H9 (cell line): ENCODE measurements at regions not wholly inside any gene's neighbourhood (a gene's known extent, or its start where the extent isn't known, plus 50 kb on each side); places are given as distances from the start of the nearest gene placed in this dataset.

Experiments used
- DNase-seq: peaks from one replicate; pipeline ENCODE4 v3.0.0-alpha.2; 2017
- H2AFZ ChIP-seq: one replicate; pipeline ENCODE4 v1.6.1; 2013; ENCODE audit warnings: mild to moderate bottlenecking, low read length, control low read depth, moderate library complexity
- H2AK5ac ChIP-seq: 2 replicates; pipeline ENCODE4 v1.6.1; 2013; ENCODE audit warnings: low read length, control low read depth, mixed read lengths; ENCODE audit not compliant: insufficient read length
- H2BK120ac ChIP-seq: one replicate; pipeline ENCODE4 v1.6.1; 2013; ENCODE audit warnings: low read depth, mild to moderate bottlenecking, low read length, control low read depth, inconsistent platforms; ENCODE audit not compliant: poor library complexity, severe bottlenecking
- H2BK12ac ChIP-seq: 2 replicates; pipeline ENCODE4 v1.6.1; 2013; ENCODE audit warnings: low read length, control low read depth, mixed read lengths, low read depth; ENCODE audit not compliant: insufficient read length
- H2BK15ac ChIP-seq: 2 replicates; pipeline ENCODE4 v1.6.1; 2013; ENCODE audit warnings: low read depth, low read length, control low read depth
- H2BK20ac ChIP-seq: one replicate; pipeline ENCODE4 v1.6.1; 2013; ENCODE audit warnings: low read depth, mild to moderate bottlenecking, low read length, control low read depth, inconsistent platforms; ENCODE audit not compliant: poor library complexity, severe bottlenecking
- H2BK5ac ChIP-seq: 2 replicates; pipeline ENCODE4 v1.6.1; 2013; ENCODE audit warnings: low read length, control low read depth, mixed read lengths; ENCODE audit not compliant: insufficient read length
- H3K14ac ChIP-seq: 2 replicates; pipeline ENCODE4 v1.6.1; 2013; ENCODE audit warnings: low read length, control low read depth; ENCODE audit not compliant: insufficient read depth
- H3K18ac ChIP-seq: 2 replicates; pipeline ENCODE4 v1.6.1; 2013; ENCODE audit warnings: low read depth, mild to moderate bottlenecking, mixed read lengths, low read length, control low read depth; ENCODE audit not compliant: insufficient read length
- H3K23ac ChIP-seq: 2 replicates; pipeline ENCODE4 v1.6.1; 2013; ENCODE audit warnings: low read length, control low read depth, mixed read lengths, low read depth; ENCODE audit not compliant: insufficient read length
- H3K23me2 ChIP-seq: 2 replicates; pipeline ENCODE4 v1.6.1; 2013; ENCODE audit warnings: low read depth, mild to moderate bottlenecking, mixed read lengths, low read length, control low read depth; ENCODE audit not compliant: insufficient read length, poor library complexity, severe bottlenecking
- H3K27ac ChIP-seq: 2 replicates; pipeline ENCODE4 v1.5.1; 2013; ENCODE audit warnings: low read length, control low read depth, mixed read lengths, low read depth; ENCODE audit not compliant: insufficient read length
- H3K27me3 ChIP-seq: 2 replicates; pipeline ENCODE4 v1.6.1; 2013; ENCODE audit warnings: low read length, control low read depth, inconsistent platforms; ENCODE audit not compliant: insufficient read depth
- H3K4ac ChIP-seq: 2 replicates; pipeline ENCODE4 v1.6.1; 2013; ENCODE audit warnings: low read depth, mild to moderate bottlenecking, control low read depth, inconsistent platforms, low read length, moderate library complexity
- H3K4me1 ChIP-seq: 2 replicates; pipeline ENCODE4 v1.6.1; 2013; ENCODE audit warnings: low read length, control low read depth, inconsistent platforms; ENCODE audit not compliant: insufficient read depth
- H3K4me2 ChIP-seq: 2 replicates; pipeline ENCODE4 v1.6.1; 2013; ENCODE audit warnings: low read length, control low read depth, mixed read lengths; ENCODE audit not compliant: insufficient read length, insufficient read depth
- H3K56ac ChIP-seq: 2 replicates; pipeline ENCODE4 v1.6.1; 2013; ENCODE audit warnings: low read depth, mild to moderate bottlenecking, mixed read lengths, low read length, control low read depth; ENCODE audit not compliant: insufficient read length
- H3K79me1 ChIP-seq: 2 replicates; pipeline ENCODE4 v1.6.1; 2013; ENCODE audit warnings: low read depth, mild to moderate bottlenecking, moderate library complexity, low read length, control low read depth, inconsistent platforms; ENCODE audit not compliant: insufficient read depth, poor library complexity, severe bottlenecking
- H3K79me2 ChIP-seq: 2 replicates; pipeline ENCODE4 v1.6.1; 2013; ENCODE audit warnings: low read length, control low read depth, inconsistent platforms; ENCODE audit not compliant: insufficient read depth
- H3K9ac ChIP-seq: 2 replicates; pipeline ENCODE4 v1.6.1; 2013; ENCODE audit warnings: low read length, control low read depth, mixed read lengths; ENCODE audit not compliant: insufficient read length; ENCODE audit errors: extremely low read depth
- H3K9me3 ChIP-seq: one replicate; pipeline ENCODE4 v1.6.1; 2013; ENCODE audit warnings: low read depth, low read length, inconsistent platforms; ENCODE audit not compliant: control insufficient read depth
- H3T11ph ChIP-seq: one replicate; pipeline ENCODE4 v1.6.1; 2013; ENCODE audit warnings: mild to moderate bottlenecking, low read length, control low read depth, inconsistent platforms
- H4K20me1 ChIP-seq: one replicate; pipeline ENCODE4 v1.6.1; 2013; ENCODE audit not compliant: control insufficient read depth, insufficient read length, insufficient read depth
- H4K5ac ChIP-seq: 2 replicates; pipeline ENCODE4 v1.6.1; 2013; ENCODE audit warnings: low read depth, mild to moderate bottlenecking, mixed read lengths, low read length, control low read depth; ENCODE audit not compliant: insufficient read length
- H4K8ac ChIP-seq: replicated peaks from 2 replicates; pipeline ENCODE4 v1.6.1; 2013; ENCODE audit warnings: low read length, control low read depth, mixed read lengths, low read depth; ENCODE audit not compliant: insufficient read length
- H4K91ac ChIP-seq: 2 replicates; pipeline ENCODE4 v1.6.1; 2013; ENCODE audit warnings: low read depth, mild to moderate bottlenecking, moderate library complexity, mixed read lengths, low read length, control low read depth; ENCODE audit not compliant: insufficient read length
- H3K27ac Mint-ChIP-seq, 3 experiments: 2 replicates in 2 of 3; 3 replicates in 1 of 3; pipeline ENCODE4 v1.8.0; 2020 to 2021; ENCODE audit warnings: mixed read lengths in 3 of 3, mild to moderate bottlenecking in 1 of 3, moderate library complexity in 1 of 3
- H3K27me3 Mint-ChIP-seq: 2 replicates; pipeline ENCODE4 v1.8.0; 2021; ENCODE audit warnings: low read depth, mild to moderate bottlenecking, moderate library complexity, mixed read lengths
- H3K36me3 Mint-ChIP-seq, 3 experiments: 2 replicates in 2 of 3; 3 replicates in 1 of 3; pipeline ENCODE4 v1.8.0; 2020 to 2021; ENCODE audit warnings: low read depth in 3 of 3, mixed read lengths in 3 of 3; ENCODE audit not compliant: insufficient read depth in 1 of 3
- H3K4me1 Mint-ChIP-seq, 2 experiments: 2 replicates each; pipeline ENCODE4 v1.8.0; 2020; ENCODE audit warnings: mixed read lengths in 2 of 2
- H3K4me3 Mint-ChIP-seq, 2 experiments: 2 replicates in 1 of 2; 3 replicates in 1 of 2; pipeline ENCODE4 v1.8.0; 2020 to 2021; ENCODE audit warnings: mild to moderate bottlenecking in 2 of 2, mixed read lengths in 2 of 2, moderate library complexity in 1 of 2
- H3K9me3 Mint-ChIP-seq, 2 experiments: 2 replicates in 1 of 2; 3 replicates in 1 of 2; pipeline ENCODE4 v1.8.0; 2020; ENCODE audit warnings: mild to moderate bottlenecking in 2 of 2, mixed read lengths in 2 of 2, moderate library complexity in 1 of 2
- WGBS: extraction: QIAGEN DNeasy Blood & Tissue Kit; methylation state at CpG from one replicate; pipeline ENCODE4 v1.1.7; 2013; ENCODE audit warnings: missing lambda C conversion rate, low lambda C conversion rate, mixed read lengths; ENCODE audit not compliant: insufficient read length; ENCODE audit errors: extremely low coverage; 5-methylcytosine and 5-hydroxymethylcytosine counted together
- TF ChIP-seq, protein P1 (sequence below): fragments of 200-600 bp; sonication (generic); conservative IDR thresholded peaks from 3 replicates; pipeline ENCODE4 v1.8.0; 2021; ENCODE audit warnings: antibody characterized with exemption, mild to moderate bottlenecking

DNA sequence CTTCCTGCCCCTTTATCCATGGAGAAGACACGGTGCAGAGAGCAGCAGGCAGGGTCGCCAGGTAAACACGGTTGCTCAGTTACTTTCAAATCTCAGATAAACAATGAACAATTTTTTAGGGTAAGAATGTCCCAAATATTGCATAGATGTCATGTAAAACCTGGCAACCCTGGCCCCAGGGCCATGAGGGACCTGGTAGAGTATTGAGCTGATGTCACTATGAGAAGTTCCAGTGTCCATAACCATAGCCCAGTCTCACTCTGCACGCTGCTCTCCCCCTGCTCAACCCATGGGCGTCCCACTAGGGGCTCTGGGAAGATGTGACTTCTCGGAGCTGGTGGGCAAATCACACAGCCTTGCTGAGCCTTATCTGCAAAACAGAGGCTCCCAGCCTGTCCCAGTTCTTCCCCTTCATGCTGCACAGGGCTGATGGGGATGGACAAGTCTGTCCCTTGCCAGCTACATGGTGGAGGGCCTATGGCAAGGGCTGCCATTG, 71.3 kb upstream of the TOP1 start:
- TF ChIP-seq, protein P1, sequence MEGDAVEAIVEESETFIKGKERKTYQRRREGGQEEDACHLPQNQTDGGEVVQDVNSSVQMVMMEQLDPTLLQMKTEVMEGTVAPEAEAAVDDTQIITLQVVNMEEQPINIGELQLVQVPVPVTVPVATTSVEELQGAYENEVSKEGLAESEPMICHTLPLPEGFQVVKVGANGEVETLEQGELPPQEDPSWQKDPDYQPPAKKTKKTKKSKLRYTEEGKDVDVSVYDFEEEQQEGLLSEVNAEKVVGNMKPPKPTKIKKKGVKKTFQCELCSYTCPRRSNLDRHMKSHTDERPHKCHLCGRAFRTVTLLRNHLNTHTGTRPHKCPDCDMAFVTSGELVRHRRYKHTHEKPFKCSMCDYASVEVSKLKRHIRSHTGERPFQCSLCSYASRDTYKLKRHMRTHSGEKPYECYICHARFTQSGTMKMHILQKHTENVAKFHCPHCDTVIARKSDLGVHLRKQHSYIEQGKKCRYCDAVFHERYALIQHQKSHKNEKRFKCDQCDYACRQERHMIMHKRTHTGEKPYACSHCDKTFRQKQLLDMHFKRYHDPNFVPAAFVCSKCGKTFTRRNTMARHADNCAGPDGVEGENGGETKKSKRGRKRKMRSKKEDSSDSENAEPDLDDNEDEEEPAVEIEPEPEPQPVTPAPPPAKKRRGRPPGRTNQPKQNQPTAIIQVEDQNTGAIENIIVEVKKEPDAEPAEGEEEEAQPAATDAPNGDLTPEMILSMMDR: no peak
- H2BK5ac ChIP-seq: no peak overlapping the region
- no peaks in the 10 kb centered on the region for H3K4me1 ChIP-seq
- no peak overlapping the region for H3K18ac ChIP-seq
- Mint-ChIP-seq H3K4me3 (no peak overlapping the region), H3K27ac (no peak overlapping the region; a peak in 1 of 7 replicates), H3K27me3 (peaks cover 2% of the 10 kb centered on the region), H3K9me3 (peaks cover 3 to 8% of the 10 kb centered on the region in 2 experiments; a peak in 2 of 5 replicates), H3K36me3 (no peaks in the 10 kb centered on the region), H3K4me1 (peaks cover 0 to 8% of the 10 kb centered on the region in 2 experiments; a peak in 3 of 4 replicates)
- H3T11ph ChIP-seq: no peak overlapping the region
- H2BK20ac ChIP-seq: no peak overlapping the region
- no peak overlapping the region for H3K14ac ChIP-seq
- H3K27ac ChIP-seq: no peak overlapping the region
- no peak overlapping the region for H4K5ac ChIP-seq
- no CpG with 5 or more reads among the region's 6 CpGs for WGBS
- H2BK120ac ChIP-seq: no peak overlapping the region
- H3K9ac ChIP-seq: no peak overlapping the region
- H4K8ac ChIP-seq: no peak overlapping the region
- DNase-seq: no peak
- no peaks in the 10 kb centered on the region for H3K79me2 ChIP-seq
- no peak overlapping the region for H2AK5ac ChIP-seq
- H3K27me3 ChIP-seq: no peaks in the 10 kb centered on the region
- H3K79me1 ChIP-seq: no peaks in the 10 kb centered on the region
- no peak overlapping the region for H2BK15ac ChIP-seq
- H4K20me1 ChIP-seq: no peaks in the 10 kb centered on the region
- no peak overlapping the region for H2AFZ ChIP-seq
- H3K4ac ChIP-seq: no peak overlapping the region
- no peak overlapping the region for H2BK12ac ChIP-seq
- H3K9me3 ChIP-seq: no peaks in the 10 kb centered on the region
- H3K4me2 ChIP-seq: no peak overlapping the region
- H3K56ac ChIP-seq: no peak overlapping the region
- H4K91ac ChIP-seq: no peak overlapping the region
- no peaks in the 10 kb centered on the region for H3K23me2 ChIP-seq
- no peak overlapping the region for H3K23ac ChIP-seq
